Motor neuron (in vitro differentiated cells): ENCODE measurements at regions not wholly inside any gene's neighbourhood (a gene's known extent, or its start where the extent isn't known, plus 50 kb on each side); places are given as distances from the start of the nearest gene placed in this dataset.
A peak's percentile ranks its signal among the peaks of the same experiment; 100 is the strongest.
"Not testable (repeated sequence)": the region's sequence is repeated elsewhere in the genome, so short reads cannot be mapped to it uniquely, and the experiment has no call there.

ENCODE experiments used
- ATAC-seq, 8 experiments: fragments of 200-7000 bp; cut with Tn5 transposase; replicated peaks in 6 of 8; 2 replicates each; pipeline ENCODE4 v1.8.0; 2021; ENCODE audit warnings: mild to moderate bottlenecking in 8 of 8, moderate library complexity in 8 of 8
- H3K27ac ChIP-seq, 2 donors: fragments of 250-450 bp; sonication (Bioruptor Pico); 2 replicates each; pipeline ENCODE4 v1.9.0; 2021; ENCODE audit warnings: antibody characterized with exemption in 2 of 2, mild to moderate bottlenecking in 2 of 2, moderate library complexity in 1 of 2
- H3K4me1 ChIP-seq, 2 donors: fragments of 250-450 bp; sonication (Bioruptor Pico); replicated peaks in 1 of 2; 2 replicates each; pipeline ENCODE4 v1.6.1; 2021; ENCODE audit warnings: antibody characterized with exemption in 2 of 2, mild to moderate bottlenecking in 2 of 2, moderate library complexity in 1 of 2
- H3K4me3 ChIP-seq, 5 donors: fragments of 250-450 bp; sonication (Bioruptor Pico); 2 replicates each; pipeline ENCODE4 v1.9.0; 2021; ENCODE audit warnings: antibody characterized with exemption in 5 of 5, mild to moderate bottlenecking in 5 of 5, moderate library complexity in 4 of 5
- WGBS, 10 experiments: fragments of 450-650 bp; shearing (Covaris generic); methylation state at CpG; one replicate each; pipeline ENCODE4 v1.0.0; 2022; 5-methylcytosine and 5-hydroxymethylcytosine counted together
- in situ Hi-C, 9 experiments: fragments of 400-800 bp; cut with MboI; loops; one replicate each; pipeline ENCODE4 v1.15.0; 2021; ENCODE audit warnings: low sequenced_read_pairs in 9 of 9, low pct_unique_long_range_greater_than_20kb in 2 of 9; ENCODE audit not compliant: unreplicated experiment in 9 of 9

GRCh38 chr4:16413814-16414555 is 187.7 kb upstream of the TAPT1 start:
- Histone ChIP-seq H3K4me1 (peaks cover 0 to 14% of the 10 kb centered on the region in 2 donors), H3K27ac (no peak overlapping the region), H3K4me3 (no peak overlapping the region)
- in situ Hi-C loops: no loop called here
- ATAC-seq: no peak
- WGBS, 10 experiments: 56 to 100% (median 86%) methylated on average over 1 to 9 of the region's 10 CpGs

- in situ Hi-C loops: no loop called here
- peaks cover 0 to 10% of the 10 kb centered on the region in 2 donors for H3K4me1 ChIP-seq
- no peak for ATAC-seq
- H3K27ac ChIP-seq: no peak overlapping the region
- H3K4me3 ChIP-seq: no peak overlapping the region
- 23 to 100% (median 83%) methylated on average over 1 to 4 of the region's 4 CpGs; no CpG with 5 or more reads in 1 of the 10 experiments for WGBS, 10 experiments
Measured at GRCh38 chr4:16411501-16412085, 185.3 kb upstream of the TAPT1 start.

DNA sequence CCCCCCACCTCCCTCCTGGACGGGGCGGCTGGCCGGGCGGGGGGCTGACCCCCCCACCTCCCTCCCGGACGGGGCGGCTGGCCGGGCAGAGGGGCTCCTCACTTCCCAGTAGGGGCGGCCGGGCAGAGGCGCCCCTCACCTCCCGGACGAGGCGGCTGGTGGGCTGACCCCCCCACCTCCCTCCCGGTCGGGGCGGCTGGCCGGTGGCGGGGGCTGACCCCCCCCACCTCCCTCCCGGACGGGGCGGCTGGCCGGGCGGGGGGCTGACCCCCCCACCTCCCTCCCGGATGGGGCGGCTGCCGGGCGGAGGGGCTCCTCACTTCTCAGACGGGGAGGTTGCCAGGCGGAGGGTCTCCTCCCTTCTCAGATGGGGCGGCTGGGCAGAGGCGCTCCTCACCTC is 166.9 kb upstream of the TAPT1 start:
- whole genome bisulfite sequencing, 10 experiments: no CpG with 5 or more reads among the region's 32 CpGs
- H3K4me3 ChIP-seq, H3K27ac ChIP-seq, in situ Hi-C loops, H3K4me1 ChIP-seq, ATAC-seq: not testable (repeated sequence)

DNA sequence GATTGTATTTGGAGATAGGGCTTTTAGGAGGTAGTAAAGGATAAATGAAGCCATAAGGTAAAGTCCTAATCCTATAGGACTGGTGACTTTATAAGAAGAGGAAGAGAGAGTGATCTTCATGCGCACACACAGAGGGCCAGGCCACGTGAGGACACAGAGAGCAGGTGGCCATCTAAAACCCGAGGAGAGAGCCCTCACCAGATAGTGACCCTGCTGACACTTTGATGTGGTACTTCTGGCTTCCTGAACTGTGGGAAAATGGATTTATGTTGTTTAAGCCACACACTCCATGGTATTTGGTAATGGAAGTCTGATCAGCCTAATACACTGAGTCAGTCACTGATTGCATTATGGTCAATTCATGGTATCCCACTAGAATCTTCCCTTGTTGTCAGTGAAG is 164.9 kb upstream of the TAPT1 start:
- Histone ChIP-seq H3K27ac (no peak overlapping the region), H3K4me1 (no peaks in the 10 kb centered on the region), H3K4me3 (no peak overlapping the region)
- in situ Hi-C loops: no loop called here
- 40 to 100% (median 80%) methylated on average over 1 to 3 of the region's 3 CpGs; no CpG with 5 or more reads in 4 of the 10 experiments for WGBS, 10 experiments
- ATAC-seq: no peak

- 0 to 92% (median 60%) methylated on average over 1 of the region's 1 CpG; no CpG with 5 or more reads in 6 of the 10 experiments for WGBS, 10 experiments
- H3K4me1 ChIP-seq: peaks cover 0 to 5% of the 10 kb centered on the region in 2 donors
- H3K27ac ChIP-seq: no peak overlapping the region
- in situ Hi-C loops: no loop called here
- no peak overlapping the region for H3K4me3 ChIP-seq
- ATAC-seq: no peak
Measured at GRCh38 chr4:16387448-16387847, 161.2 kb upstream of the TAPT1 start.

DNA sequence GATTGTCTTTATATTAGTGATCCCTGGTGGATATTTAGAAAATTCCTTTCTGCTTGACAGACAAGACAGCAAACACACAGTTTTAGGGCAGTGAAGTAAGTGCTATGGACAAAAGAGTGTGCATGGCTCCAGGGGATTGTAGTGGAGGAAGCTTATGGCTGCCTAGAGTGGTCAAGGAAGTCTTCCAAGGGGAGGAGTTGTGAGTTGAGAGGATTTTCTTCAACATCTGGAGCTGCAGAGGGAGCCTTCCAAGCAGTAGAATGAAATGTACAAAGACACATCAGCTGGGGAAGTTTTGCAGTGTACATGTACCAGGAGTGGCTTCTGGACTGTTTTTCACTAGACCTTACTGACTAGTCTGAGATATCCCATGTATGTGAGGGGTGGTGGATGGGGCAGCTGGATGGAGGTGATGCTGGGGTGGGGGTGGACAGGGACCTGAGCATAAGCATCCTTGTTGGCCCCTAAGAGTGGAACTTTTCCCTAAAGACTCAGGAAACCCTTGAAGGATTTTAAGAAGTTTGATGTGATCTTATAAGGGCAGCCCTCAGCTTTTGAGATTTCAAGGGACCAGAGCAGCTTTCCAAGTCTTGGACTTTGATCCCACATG is 160.5 kb upstream of the TAPT1 start:
- in situ Hi-C loops: no loop called here
- Histone ChIP-seq H3K4me3 (no peak overlapping the region), H3K4me1 (peaks cover 4 to 7% of the 10 kb centered on the region in 2 donors), H3K27ac (no peak overlapping the region)
- ATAC-seq: no peak

- no peak for ATAC-seq
- in situ Hi-C loops: no loop called here
- 0 to 50% (median 38%) methylated on average over 1 to 6 of the region's 6 CpGs; no CpG with 5 or more reads in 1 of the 10 experiments for whole genome bisulfite sequencing, 10 experiments
- Histone ChIP-seq H3K4me1 (peaks cover 4 to 7% of the 10 kb centered on the region in 2 donors), H3K27ac (no peak overlapping the region), H3K4me3 (no peak overlapping the region)
Measured at GRCh38 chr4:16384576-16384975, 158.3 kb upstream of the TAPT1 start.

GRCh38 chr4:16382571-16382970 is 156.3 kb upstream of the TAPT1 start:
- ATAC-seq: peak in 1 of 8 experiments; percentile 32
- 0 to 100% (median 71%) methylated on average over 1 to 2 of the region's 3 CpGs; no CpG with 5 or more reads in 2 of the 10 experiments for WGBS, 10 experiments
- H3K4me1 ChIP-seq: peaks cover 4 to 7% of the 10 kb centered on the region in 2 donors
- H3K27ac ChIP-seq: no peak overlapping the region
- in situ Hi-C loops: no loop called here
- H3K4me3 ChIP-seq: no peak overlapping the region

DNA sequence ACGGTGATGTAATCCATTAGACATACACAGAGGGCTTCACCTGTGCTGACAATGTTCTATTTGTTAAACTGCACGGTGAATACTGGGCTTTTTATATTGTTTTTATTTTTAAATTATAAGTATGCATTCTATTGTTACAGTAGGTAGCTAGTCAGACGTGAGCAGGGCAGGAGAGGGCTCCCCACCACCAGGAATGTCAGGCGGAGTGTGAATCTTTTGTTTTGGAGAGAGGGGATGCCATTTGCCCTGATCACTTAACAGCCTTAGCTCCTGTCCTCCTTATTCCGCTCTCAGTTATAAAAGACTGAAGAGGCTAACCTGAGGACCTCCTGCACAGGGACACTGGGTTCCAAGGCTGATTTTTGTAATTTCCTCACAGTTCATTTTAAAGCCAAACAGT is 151.6 kb upstream of the TAPT1 start:
- no peak for ATAC-seq

GRCh38 chr4:16365036-16365569 is 138.8 kb upstream of the TAPT1 start:
- peak in 5 of 8 experiments; percentile 41 to 76 (median 52) for ATAC-seq
- H3K27ac ChIP-seq: no peak overlapping the region

More for the DNA sequence above, 151.6 kb upstream of the TAPT1 start:
- in situ Hi-C loops: no loop called here
- Histone ChIP-seq H3K4me1 (peaks cover 4 to 5% of the 10 kb centered on the region in 2 donors), H3K4me3 (no peak overlapping the region), H3K27ac (no peak overlapping the region)
- 22 to 84% (median 70%) methylated on average over 2 to 5 of the region's 5 CpGs for WGBS, 10 experiments

GRCh38 chr4:16360694-16361262 is 134.5 kb upstream of the TAPT1 start:
- no peak overlapping the region for H3K4me3 ChIP-seq
- 65 to 100% (median 94%) methylated on average over 4 to 32 of the region's 36 CpGs for WGBS, 10 experiments
- ATAC-seq: no peak
- H3K4me1 ChIP-seq: no peaks in the 10 kb centered on the region
- H3K27ac ChIP-seq: no peak overlapping the region
- in situ Hi-C loops: no loop called here

More at GRCh38 chr4:16365036-16365569, 138.8 kb upstream of the TAPT1 start:
- in situ Hi-C loops: no loop called here
- Histone ChIP-seq H3K4me3 (no peak overlapping the region), H3K4me1 (no peaks in the 10 kb centered on the region)
- 27 to 72% (median 55%) methylated on average over 1 to 5 of the region's 5 CpGs; no CpG with 5 or more reads in 2 of the 10 experiments for WGBS, 10 experiments

GRCh38 chr4:16353165-16353564 is 126.9 kb upstream of the TAPT1 start:
- peaks cover 0 to 3% of the 10 kb centered on the region in 2 donors for H3K4me1 ChIP-seq
- H3K4me3 ChIP-seq: no peak overlapping the region
- in situ Hi-C loops: no loop called here
- ATAC-seq: peak in 2 of 8 experiments; percentile 25 to 73
- H3K27ac ChIP-seq: no peak overlapping the region
- WGBS, 10 experiments: 0 to 100% (median 71%) methylated on average over 1 to 5 of the region's 5 CpGs; no CpG with 5 or more reads in 3 of the 10 experiments

DNA sequence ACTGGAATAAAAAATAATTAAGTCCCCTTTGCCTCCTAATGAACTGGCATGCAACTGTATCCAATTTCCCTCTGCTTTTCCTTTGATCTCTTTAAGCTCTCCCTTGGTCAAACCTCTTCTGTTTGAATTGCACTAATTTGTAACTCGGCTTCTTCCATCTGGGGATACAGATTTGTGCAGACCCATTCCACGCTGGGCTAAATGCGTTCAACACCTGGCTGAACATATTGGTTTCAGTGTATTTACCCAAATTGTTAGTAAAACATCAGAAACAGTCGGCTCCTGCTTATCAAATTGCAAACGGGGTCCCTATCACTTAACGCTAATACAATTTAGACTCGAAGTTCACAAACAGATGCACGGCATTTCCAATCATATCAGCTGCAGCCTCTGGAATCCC is 124.9 kb upstream of the TAPT1 start:
- Histone ChIP-seq H3K4me1 (peaks cover 0 to 3% of the 10 kb centered on the region in 2 donors), H3K4me3 (no peak overlapping the region), H3K27ac (no peak overlapping the region)
- in situ Hi-C loops: no loop called here
- no peak for ATAC-seq
- 27 to 97% (median 78%) methylated on average over 2 to 8 of the region's 8 CpGs for WGBS, 10 experiments
